GM23338 (cell line): ENCODE measurements at regions not wholly inside any gene's neighbourhood (a gene's known extent, or its start where the extent isn't known, plus 50 kb on each side); places are given as distances from the start of the nearest gene placed in this dataset.

ENCODE experiments used
- ATAC-seq: fragments of 200-7000 bp; cut with Tn5 transposase; 3 replicates; pipeline ENCODE4 v1.9.1; 2020
- DNase-seq: peaks from one replicate; pipeline ENCODE4 v3.0.0-alpha.2; 2015; ENCODE audit warnings: low spot score
- H2AFZ ChIP-seq: fragments of 200-600 bp; sonication (generic); 2 replicates; pipeline ENCODE4 v1.8.0; 2016; ENCODE audit warnings: antibody characterized with exemption, mild to moderate bottlenecking, moderate library complexity
- H3F3A ChIP-seq: fragments of 200-600 bp; sonication (generic); replicated peaks from 2 replicates; pipeline ENCODE4 v1.8.0; 2017; ENCODE audit warnings: antibody characterized with exemption, mixed run types, low read depth
- H3K27ac ChIP-seq: fragments of 200-600 bp; sonication (generic); 2 replicates; pipeline ENCODE4 v1.6.1; 2016; ENCODE audit warnings: low read depth
- H3K27me3 ChIP-seq: fragments of 200-600 bp; sonication (generic); 2 replicates; pipeline ENCODE4 v1.8.0; 2016; ENCODE audit warnings: mild to moderate bottlenecking, mixed run types, moderate library complexity; ENCODE audit not compliant: insufficient read depth
- H3K36me3 ChIP-seq: fragments of 200-600 bp; sonication (generic); 2 replicates; pipeline ENCODE4 v1.8.0; 2016; ENCODE audit warnings: mild to moderate bottlenecking; ENCODE audit not compliant: insufficient read depth
- H3K4me1 ChIP-seq: fragments of 200-600 bp; sonication (generic); 2 replicates; pipeline ENCODE4 v1.8.0; 2016; ENCODE audit warnings: mild to moderate bottlenecking, moderate library complexity; ENCODE audit not compliant: insufficient read depth
- H3K4me2 ChIP-seq: fragments of 200-600 bp; sonication (generic); 2 replicates; pipeline ENCODE4 v1.7.1; 2017; ENCODE audit warnings: mixed run types
- H3K4me3 ChIP-seq: fragments of 200-600 bp; sonication (generic); 2 replicates; pipeline ENCODE4 v1.6.1; 2016; ENCODE audit warnings: mixed run types
- H3K79me2 ChIP-seq: fragments of 200-600 bp; sonication (generic); replicated peaks from 2 replicates; pipeline ENCODE4 v1.8.0; 2017; ENCODE audit warnings: mild to moderate bottlenecking; ENCODE audit not compliant: insufficient read depth
- H3K9me2 ChIP-seq: fragments of 200-600 bp; sonication (generic); 2 replicates; pipeline ENCODE4 v1.8.0; 2017; ENCODE audit not compliant: insufficient read depth
- H4K20me1 ChIP-seq: fragments of 200-600 bp; sonication (generic); replicated peaks from 2 replicates; pipeline ENCODE4 v1.8.0; 2017; ENCODE audit warnings: mild to moderate bottlenecking; ENCODE audit not compliant: insufficient read depth
- H3K27ac Mint-ChIP-seq: 2 replicates; pipeline ENCODE4 v1.8.0; 2020; ENCODE audit warnings: inconsistent platforms, mild to moderate bottlenecking, moderate library complexity, mixed read lengths
- H3K27me3 Mint-ChIP-seq: 3 replicates; pipeline ENCODE4 v1.8.0; 2022; ENCODE audit warnings: low read depth, mild to moderate bottlenecking, moderate library complexity, mixed read lengths, inconsistent platforms; ENCODE audit not compliant: insufficient read depth, poor library complexity
- H3K36me3 Mint-ChIP-seq: 3 replicates; pipeline ENCODE4 v1.8.0; 2021; ENCODE audit warnings: low read depth, mild to moderate bottlenecking, inconsistent platforms, moderate library complexity, mixed read lengths
- H3K4me1 Mint-ChIP-seq: 3 replicates; pipeline ENCODE4 v1.8.0; 2020; ENCODE audit warnings: mild to moderate bottlenecking, inconsistent platforms, mixed read lengths
- H3K4me3 Mint-ChIP-seq: 3 replicates; pipeline ENCODE4 v1.8.0; 2021; ENCODE audit warnings: moderate library complexity, mild to moderate bottlenecking, inconsistent platforms, mixed read lengths
- H3K9me3 Mint-ChIP-seq: 3 replicates; pipeline ENCODE4 v1.8.0; 2020; ENCODE audit warnings: moderate library complexity, mild to moderate bottlenecking, inconsistent platforms, mixed read lengths
- CREB1 ChIP-seq: fragments of 250-450 bp; sonication (Bioruptor Pico); IDR thresholded peaks from 2 replicates; pipeline ENCODE4 v1.5.0; 2020; ENCODE audit warnings: low read depth, mild to moderate bottlenecking, moderate library complexity
- CTCF ChIP-seq, 2 experiments: fragments of 200-600 bp in 1 of 2; sonication (generic) in 1 of 2; conservative IDR thresholded peaks; 2 replicates each; pipeline versions ENCODE4 v1.5.1 to v1.6.1; 2016 to 2017; ENCODE audit warnings: antibody characterized with exemption in 2 of 2, low read depth in 2 of 2, mild to moderate bottlenecking in 2 of 2, moderate library complexity in 1 of 2
- EZH2 ChIP-seq: fragments of 200-600 bp; sonication (generic); IDR thresholded peaks from one replicate; pipeline ENCODE4 v1.8.0; 2017; ENCODE audit warnings: antibody characterized with exemption, mild to moderate bottlenecking, low read depth; ENCODE audit not compliant: unreplicated experiment
- JUNB ChIP-seq: IDR thresholded peaks from one replicate; pipeline ENCODE4 v1.6.1; 2016; ENCODE audit warnings: antibody characterized with exemption; ENCODE audit not compliant: unreplicated experiment
- NANOG ChIP-seq: IDR thresholded peaks from 2 replicates; pipeline ENCODE4 v1.6.1; 2016; ENCODE audit warnings: antibody characterized with exemption, borderline replicate concordance
- REST ChIP-seq: IDR thresholded peaks from one replicate; pipeline ENCODE4 v1.6.1; 2018; ENCODE audit warnings: antibody characterized with exemption; ENCODE audit not compliant: unreplicated experiment
- STAT1 ChIP-seq: IDR thresholded peaks from one replicate; pipeline ENCODE4 v1.6.1; 2016; ENCODE audit warnings: antibody characterized with exemption; ENCODE audit not compliant: unreplicated experiment
- ZNF114 ChIP-seq: fragments of 250-450 bp; sonication (Bioruptor Pico); IDR thresholded peaks from 2 replicates; pipeline ENCODE4 v1.5.0; 2020; ENCODE audit warnings: mild to moderate bottlenecking, moderate library complexity
- ZNF331 ChIP-seq: fragments of 250-450 bp; sonication (Bioruptor Pico); IDR thresholded peaks from 2 replicates; pipeline ENCODE4 v1.5.0; 2020; ENCODE audit warnings: low read depth, mild to moderate bottlenecking, moderate library complexity
- ZNF462 ChIP-seq: fragments of 250-450 bp; sonication (Bioruptor Pico); IDR thresholded peaks from 2 replicates; pipeline ENCODE4 v1.5.0; 2020; ENCODE audit warnings: mild to moderate bottlenecking, moderate library complexity

- Histone ChIP-seq H3K4me3 (no peak overlapping the region), H3F3A (no peaks in the 10 kb centered on the region), H2AFZ (no peak overlapping the region), H3K36me3 (no peaks in the 10 kb centered on the region), H4K20me1 (no peaks in the 10 kb centered on the region), H3K79me2 (no peaks in the 10 kb centered on the region), H3K27ac (no peak overlapping the region), H3K4me1 (no peaks in the 10 kb centered on the region), H3K9me2 (no peaks in the 10 kb centered on the region), H3K4me2 (no peak overlapping the region), H3K27me3 (no peaks in the 10 kb centered on the region)
- Mint-ChIP-seq H3K27me3 (peaks cover 2% of the 10 kb centered on the region), H3K27ac (no peak overlapping the region), H3K4me3 (no peak overlapping the region), H3K36me3 (no peaks in the 10 kb centered on the region), H3K9me3 (no peaks in the 10 kb centered on the region), H3K4me1 (no peaks in the 10 kb centered on the region)
- ATAC-seq: no peak
- TF ChIP-seq REST (no peak), EZH2 (no peak), STAT1 (no peak), NANOG (no peak)
- no peak for DNase-seq
Observed at GRCh38 chr9:88658311-88658822, 123.4 kb downstream of the NXNL2 start.

GRCh38 chr9:88659126-88659525, 124.1 kb downstream of the NXNL2 start:
- no peak overlapping the region for H3K27ac Mint-ChIP-seq
- H3K4me1 Mint-ChIP-seq: no peaks in the 10 kb centered on the region
- H3K27me3 Mint-ChIP-seq: peaks cover 2% of the 10 kb centered on the region
- no peaks in the 10 kb centered on the region for H3K36me3 ChIP-seq
- no peaks in the 10 kb centered on the region for H3F3A ChIP-seq
- no peak overlapping the region for H3K27ac ChIP-seq
- no peaks in the 10 kb centered on the region for H3K4me1 ChIP-seq
- H3K9me3 Mint-ChIP-seq: no peaks in the 10 kb centered on the region
- H3K79me2 ChIP-seq: no peaks in the 10 kb centered on the region
- H2AFZ ChIP-seq: no peak overlapping the region
- no peaks in the 10 kb centered on the region; the same call in 1 of the 2 replicates for H3K9me2 ChIP-seq
- H4K20me1 ChIP-seq: no peaks in the 10 kb centered on the region
- H3K36me3 Mint-ChIP-seq: no peaks in the 10 kb centered on the region
- ATAC-seq: no peak
- no peak for DNase-seq
- H3K4me3 Mint-ChIP-seq: no peak overlapping the region
- no peaks in the 10 kb centered on the region for H3K27me3 ChIP-seq
- no peak overlapping the region for H3K4me2 ChIP-seq
- no peak overlapping the region for H3K4me3 ChIP-seq
- no peak for TF ChIP-seq JUNB
- no peak for TF ChIP-seq EZH2
- no peak for TF ChIP-seq ZNF462 (CRISPR knock-in tag)
- TF ChIP-seq ZNF114 (CRISPR knock-in tag): no peak
- no peak for TF ChIP-seq CREB1
- TF ChIP-seq ZNF331: no peak
- no peak for TF ChIP-seq CTCF (conservative IDR thresholded peaks at IDR 0.05; ENCODE audit: low read depth in 2 of 2)
